ENCODE measurements at regions not wholly inside any gene's neighbourhood (a gene's known extent, or its start where the extent isn't known, plus 50 kb on each side); places are given as distances from the start of the nearest gene placed in this dataset.

- Mint-ChIP-seq H3K36me3 (no peaks in the 10 kb centered on the region), H3K27me3 (ENCODE audit: low read depth in 3 of 3) (peaks cover 0 to 3% (median 0%) of the 10 kb centered on the region in 3 donors), H3K27ac (no peak overlapping the region), H3K4me1 (peaks cover 2% of the 10 kb centered on the region), H3K9me3 (peaks cover 0 to 2% (median 0%) of the 10 kb centered on the region in 7 donors), H3K4me3 (no peak overlapping the region)
- Histone ChIP-seq H3K36me3 (replicated peaks in 1 of 2; ENCODE audit: control insufficient read depth in 1 of 2, insufficient read depth in 2 of 2, low read length in 2 of 2) (no peaks in the 10 kb centered on the region), H3K9me3 (replicated peaks in 1 of 2; ENCODE audit: control insufficient read depth in 1 of 2, insufficient read depth in 1 of 2, low read length in 2 of 2) (no peaks in the 10 kb centered on the region), H3K4me3 (replicated peaks in 1 of 3; ENCODE audit: low read depth in 2 of 3, low read length in 3 of 3) (no peak overlapping the region), H4K20me1 (ENCODE audit: insufficient read depth, low read length) (no peaks in the 10 kb centered on the region), H3K27me3 (ENCODE audit: control insufficient read depth in 2 of 2, insufficient read depth in 2 of 2, low read length in 2 of 2) (no peaks in the 10 kb centered on the region), H2AFZ (ENCODE audit: insufficient read depth, low read depth, low read length, poor library complexity, severe bottlenecking) (no peak overlapping the region), H3K4me2 (replicated peaks; ENCODE audit: extremely low read depth, low read length, poor library complexity, severe bottlenecking) (no peak overlapping the region), H3K27ac (ENCODE audit: low read depth in 1 of 2, low read length in 2 of 2) (no peak overlapping the region), H3K9ac (ENCODE audit: insufficient read depth, low read length, poor library complexity, severe bottlenecking) (no peak overlapping the region), H3K4me1 (ENCODE audit: control insufficient read depth in 1 of 2, insufficient read depth in 2 of 2, low read length in 2 of 2) (no peaks in the 10 kb centered on the region), H3K79me2 (ENCODE audit: insufficient read depth, low read length) (no peaks in the 10 kb centered on the region)
- no peak for TF ChIP-seq CTCF (IDR thresholded peaks at IDR 0.05)
- 80% methylated on average over 1 of the region's 4 CpGs for WGBS (ENCODE audit: insufficient coverage)
- no peak for DNase-seq
- intact Hi-C loops (cut with micrococcal nuclease), result no loop called here
Measured at GRCh38 chr2:122148128-122148767, 392.8 kb downstream of the TSN start.

- Histone ChIP-seq H3K4me1 (ENCODE audit: control insufficient read depth in 1 of 2, insufficient read depth in 2 of 2, low read length in 2 of 2) (no peaks in the 10 kb centered on the region), H3K27me3 (ENCODE audit: control insufficient read depth in 2 of 2, insufficient read depth in 2 of 2, low read length in 2 of 2) (no peaks in the 10 kb centered on the region), H3K9ac (ENCODE audit: insufficient read depth, low read length, poor library complexity, severe bottlenecking) (no peak overlapping the region), H2AFZ (ENCODE audit: insufficient read depth, low read depth, low read length, poor library complexity, severe bottlenecking) (no peak overlapping the region), H3K9me3 (replicated peaks in 1 of 2; ENCODE audit: control insufficient read depth in 1 of 2, insufficient read depth in 1 of 2, low read length in 2 of 2) (no peaks in the 10 kb centered on the region), H3K4me2 (replicated peaks; ENCODE audit: extremely low read depth, low read length, poor library complexity, severe bottlenecking) (no peak overlapping the region), H3K4me3 (replicated peaks in 1 of 3; ENCODE audit: low read depth in 2 of 3, low read length in 3 of 3) (no peak overlapping the region), H4K20me1 (ENCODE audit: insufficient read depth, low read length) (no peaks in the 10 kb centered on the region), H3K79me2 (ENCODE audit: insufficient read depth, low read length) (no peaks in the 10 kb centered on the region), H3K36me3 (replicated peaks in 1 of 2; ENCODE audit: control insufficient read depth in 1 of 2, insufficient read depth in 2 of 2, low read length in 2 of 2) (no peaks in the 10 kb centered on the region), H3K27ac (ENCODE audit: low read depth in 1 of 2, low read length in 2 of 2) (no peak overlapping the region)
- peaks cover 2 to 3% (median 3%) of the 10 kb centered on the region in 3 donors for H3K27me3 Mint-ChIP-seq (ENCODE audit: low read depth in 3 of 3)
- TF ChIP-seq CTCF (IDR thresholded peaks at IDR 0.05), result no peak
- H3K36me3 Mint-ChIP-seq, result no peaks in the 10 kb centered on the region
- 61% methylated on average over 2 of the region's 7 CpGs for WGBS (ENCODE audit: insufficient coverage)
- peaks cover 0 to 2% (median 0%) of the 10 kb centered on the region in 7 donors for H3K9me3 Mint-ChIP-seq
- H3K27ac Mint-ChIP-seq, result no peak overlapping the region
- no peak for DNase-seq
- no peak overlapping the region for H3K4me3 Mint-ChIP-seq
- H3K4me1 Mint-ChIP-seq, result peaks cover 4% of the 10 kb centered on the region
- intact Hi-C loops (cut with micrococcal nuclease), result no loop called here
Measured at GRCh38 chr2:122150524-122151280, 395.3 kb downstream of the TSN start.
